Stimulated activated CD8-positive, alpha-beta memory T cell treated with anti-CD3 and anti-CD28 coated beads, Interleukin-12 subunit alpha, Interleukin-12 subunit beta, amount 100 ng/mL, for 24 hours (primary cell): ENCODE measurements at regions not wholly inside any gene's neighbourhood (a gene's known extent, or its start where the extent isn't known, plus 50 kb on each side); places are given as distances from the start of the nearest gene placed in this dataset.
A peak's percentile ranks its signal among the peaks of the same experiment; 100 is the strongest.

Experiments
- DNase-seq: peaks from one replicate; pipeline ENCODE4 v3.0.0-alpha.2; 2020; ENCODE audit errors: extremely low read depth

DNA sequence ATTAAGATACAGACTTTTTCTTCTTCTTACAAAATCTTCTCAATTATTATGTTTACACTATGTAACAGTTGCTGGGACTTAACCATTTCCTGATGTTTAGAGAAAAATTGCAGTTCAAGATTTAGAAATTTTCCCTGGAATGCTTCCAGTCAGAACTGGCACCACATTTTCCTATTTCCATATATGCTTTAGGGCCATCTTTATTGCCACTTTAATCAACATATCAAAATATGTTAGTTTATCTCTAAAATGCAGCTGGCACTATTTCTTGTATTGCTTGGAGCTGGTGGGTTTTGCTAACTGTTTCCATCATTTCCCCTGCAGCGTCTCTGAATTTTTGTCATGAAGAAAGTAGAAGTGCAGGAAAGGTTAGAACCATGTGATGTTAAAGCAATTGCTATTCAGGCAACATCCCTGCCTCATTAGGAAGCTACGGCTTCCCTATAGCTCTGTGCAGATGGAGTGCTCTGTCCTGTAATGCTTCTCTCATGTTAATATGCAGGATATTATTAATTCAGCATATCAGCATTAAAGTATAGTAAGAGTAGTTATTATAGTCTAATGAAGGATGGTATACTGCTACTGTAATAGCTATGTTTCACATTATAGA is 269.1 kb downstream of the MTRR start:
- DNase-seq, result no peak

DNA sequence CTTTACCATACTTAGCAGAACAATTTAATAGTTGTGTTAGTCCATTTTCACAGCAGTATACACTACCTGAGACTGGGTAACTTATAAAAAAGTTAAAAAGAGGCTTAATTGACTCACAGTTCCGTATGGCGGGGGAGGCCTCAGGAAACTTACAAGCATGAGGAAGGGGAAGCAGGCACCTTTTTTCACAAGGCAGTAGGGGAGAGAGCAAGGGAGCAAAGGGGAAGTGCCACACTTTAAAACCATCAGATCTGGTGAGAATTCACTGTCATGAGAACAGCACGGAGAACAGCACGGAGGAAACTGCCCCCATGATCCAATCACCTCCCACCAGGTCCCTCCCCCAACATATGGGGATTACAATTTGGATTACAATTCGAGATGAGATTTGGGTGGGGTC is 269.9 kb downstream of the MTRR start:
- DNase-seq, result no peak

DNA sequence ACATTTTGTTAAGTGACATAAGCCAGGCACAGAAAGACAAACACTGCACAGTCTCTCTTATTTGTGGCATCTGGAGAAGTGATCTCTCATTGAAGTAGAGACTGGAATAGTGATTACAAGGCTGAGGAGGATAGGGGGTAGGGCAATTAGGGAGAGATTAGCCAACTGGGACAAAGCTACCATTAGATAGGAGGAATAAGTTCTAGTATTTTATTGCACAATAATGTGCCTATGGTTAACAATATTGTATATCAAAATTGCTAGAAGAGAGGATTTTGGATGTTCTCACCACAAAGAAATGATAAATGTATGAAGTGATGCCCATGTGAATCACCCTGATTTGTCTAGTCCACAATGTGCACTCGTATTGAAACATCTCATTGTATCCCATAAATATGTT is 281.8 kb downstream of the MTRR start:
- DNase-seq, result no peak

- DNase-seq, result no peak
Observed at GRCh38 chr5:8156706-8157105, 287.8 kb downstream of the MTRR start.

GRCh38 chr5:8157320-8157822 is 288.4 kb downstream of the MTRR start:
- DNase-seq, result no peak

GRCh38 chr5:8176101-8176693 is 307.2 kb downstream of the MTRR start:
- no peak for DNase-seq

DNA sequence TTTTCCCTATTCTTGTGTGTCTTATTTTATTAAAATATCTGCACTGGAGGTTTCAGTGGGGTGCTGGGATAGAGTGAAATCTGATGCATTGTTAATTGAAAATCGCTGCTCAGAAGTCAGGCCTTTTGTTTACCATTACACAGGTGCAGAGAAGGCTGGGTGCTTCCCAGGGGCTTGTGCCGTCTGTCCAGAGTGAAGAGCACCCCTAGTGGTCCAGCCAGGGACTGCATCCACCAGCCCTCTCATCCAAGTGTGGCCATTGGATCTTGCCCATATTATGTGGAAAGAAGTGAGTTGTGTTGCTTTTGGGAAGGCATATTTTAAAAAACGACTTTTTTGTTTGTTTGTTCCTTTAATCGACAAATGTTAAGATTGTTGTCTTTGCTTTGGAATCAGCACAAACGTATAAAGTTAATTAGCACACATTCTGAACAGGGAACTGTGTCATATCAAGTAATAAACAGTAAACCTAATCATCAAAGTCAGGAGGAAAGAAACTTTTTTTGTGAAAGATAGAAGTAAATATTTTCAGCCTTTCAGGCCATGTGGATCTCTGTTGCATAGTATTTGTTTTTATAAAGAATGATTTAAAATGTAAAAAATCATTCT is 315.6 kb downstream of the MTRR start:
- peak; percentile 0 for DNase-seq

- no peak for DNase-seq
Observed at GRCh38 chr5:8185852-8186251, 316.9 kb downstream of the MTRR start.

DNA sequence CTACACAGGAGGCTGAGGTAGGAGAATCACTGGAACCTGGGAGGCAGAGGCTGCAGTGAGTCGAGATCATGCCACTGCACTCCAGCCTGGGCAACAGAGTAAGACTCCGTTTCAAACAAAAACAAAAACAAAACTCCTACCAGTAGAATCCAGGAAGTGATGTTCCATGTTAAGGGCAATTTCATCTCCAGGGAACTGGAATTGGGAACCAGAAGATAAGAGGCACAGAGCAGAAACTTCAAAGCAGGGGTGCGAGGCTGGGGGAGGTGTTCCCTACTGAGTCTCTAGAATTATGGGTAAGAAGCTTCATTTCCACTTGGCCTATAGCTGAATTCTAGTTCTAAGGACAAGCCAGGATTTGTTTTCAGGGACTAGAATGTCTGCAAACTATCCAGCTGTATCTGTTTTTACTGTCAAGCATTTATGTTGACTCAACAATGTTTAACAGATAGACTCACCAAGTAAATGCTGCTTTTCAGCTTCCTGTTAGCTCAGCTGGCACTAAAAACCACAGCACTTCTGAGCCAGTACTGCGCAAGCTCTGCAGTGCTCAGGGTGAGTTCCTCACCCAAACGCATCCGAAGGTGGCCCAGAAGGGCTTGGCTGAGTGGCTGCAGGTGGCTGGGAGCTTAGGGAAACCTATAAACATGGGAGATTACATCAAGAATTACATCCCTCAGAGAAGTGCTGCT is 320.1 kb downstream of the MTRR start:
- no peak for DNase-seq

DNA sequence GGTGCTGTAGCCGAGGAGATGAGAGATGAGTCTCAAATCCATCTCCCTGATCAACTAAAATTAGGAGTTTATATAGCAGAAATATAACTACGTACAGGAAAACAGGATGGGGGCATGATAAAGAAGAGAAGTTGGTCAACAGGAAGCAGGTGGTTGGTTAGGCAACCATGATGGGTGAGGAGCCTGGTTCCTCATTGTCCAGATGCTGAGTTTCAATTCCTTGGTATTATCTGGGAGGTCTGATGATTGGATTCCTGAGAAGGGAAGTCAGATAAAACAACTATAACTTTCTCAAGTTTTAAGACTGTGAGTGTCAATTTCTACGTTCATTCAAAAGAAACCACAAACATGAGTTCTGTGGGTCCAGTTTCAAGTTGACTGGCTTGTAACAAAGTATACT is 323.9 kb downstream of the MTRR start:
- DNase-seq, result no peak

- DNase-seq, result no peak
Observed at GRCh38 chr5:8196061-8196460, 327.1 kb downstream of the MTRR start.

DNA sequence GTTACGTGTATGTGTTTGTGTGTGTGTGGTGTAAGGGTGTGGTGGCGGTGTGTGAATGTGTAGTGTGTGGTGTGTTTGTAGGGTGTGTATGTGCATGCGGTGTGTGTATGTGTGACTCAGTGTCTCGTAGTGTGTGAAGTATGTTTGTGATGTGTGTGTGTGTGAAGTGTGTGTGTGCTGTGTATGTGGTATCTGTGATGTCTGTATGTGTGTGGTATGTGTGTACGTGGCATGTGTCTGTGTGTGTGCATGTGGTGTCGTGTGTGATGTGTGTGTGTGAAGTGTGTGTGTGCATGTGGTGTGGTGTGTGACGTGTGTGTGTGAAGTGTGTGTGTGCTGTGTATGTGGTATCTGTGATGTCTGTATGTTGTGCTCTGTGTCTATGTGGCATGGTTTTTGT is 339.4 kb downstream of the MTRR start:
- no peak for DNase-seq

GRCh38 chr5:8209500-8209899 is 340.6 kb downstream of the MTRR start:
- no peak for DNase-seq

GRCh38 chr5:8213701-8214240 is 344.8 kb downstream of the MTRR start:
- DNase-seq, result no peak

GRCh38 chr5:8216921-8217320 is 348.0 kb downstream of the MTRR start:
- DNase-seq, result no peak

- no peak for DNase-seq
Observed at GRCh38 chr5:8226148-8226547, 357.2 kb downstream of the MTRR start.

DNA sequence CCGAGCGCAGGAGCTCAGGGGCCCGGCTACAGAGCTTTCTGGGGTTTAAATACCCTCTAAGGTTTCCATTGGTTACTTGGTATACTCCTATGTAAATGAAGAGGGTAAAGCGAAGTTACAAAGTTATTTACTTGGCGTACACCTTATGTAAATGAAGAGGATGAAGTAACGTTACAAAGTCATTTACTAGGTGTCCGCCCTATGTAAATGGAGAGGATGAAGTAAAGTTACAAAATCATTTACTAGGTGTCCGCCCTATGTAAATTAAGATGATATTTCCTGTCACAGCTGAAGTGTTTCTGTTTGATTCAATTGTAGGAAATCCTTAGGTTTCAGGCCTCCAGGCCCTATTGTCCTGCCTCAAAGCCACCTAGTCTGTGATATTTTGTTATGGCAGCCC is 358.2 kb downstream of the MTRR start:
- no peak for DNase-seq

- no peak for DNase-seq
Observed at GRCh38 chr5:8229551-8229950, 360.6 kb downstream of the MTRR start.

DNA sequence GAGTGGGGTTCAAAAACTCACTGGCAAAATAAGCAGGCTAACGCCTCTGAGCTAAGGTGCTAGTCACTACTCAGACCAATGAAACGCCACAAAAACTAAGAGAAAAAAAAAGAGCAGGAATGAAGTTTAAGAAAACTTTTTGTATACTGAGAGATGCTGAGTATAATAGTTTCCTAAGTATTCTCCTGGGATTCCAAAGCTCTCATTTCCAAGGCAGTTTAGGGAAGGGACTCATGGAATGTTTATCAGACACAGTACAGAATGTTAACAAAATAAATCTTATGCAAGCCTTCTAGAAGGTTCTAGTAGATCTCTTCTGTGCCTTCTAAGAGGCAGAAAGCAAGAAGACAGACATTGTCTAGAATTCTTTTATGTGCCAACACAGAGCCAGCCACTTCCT is 361.9 kb downstream of the MTRR start:
- no peak for DNase-seq

GRCh38 chr5:8233479-8233878 is 364.5 kb downstream of the MTRR start:
- no peak for DNase-seq

GRCh38 chr5:8234179-8234770 is 365.3 kb downstream of the MTRR start:
- no peak for DNase-seq

DNA sequence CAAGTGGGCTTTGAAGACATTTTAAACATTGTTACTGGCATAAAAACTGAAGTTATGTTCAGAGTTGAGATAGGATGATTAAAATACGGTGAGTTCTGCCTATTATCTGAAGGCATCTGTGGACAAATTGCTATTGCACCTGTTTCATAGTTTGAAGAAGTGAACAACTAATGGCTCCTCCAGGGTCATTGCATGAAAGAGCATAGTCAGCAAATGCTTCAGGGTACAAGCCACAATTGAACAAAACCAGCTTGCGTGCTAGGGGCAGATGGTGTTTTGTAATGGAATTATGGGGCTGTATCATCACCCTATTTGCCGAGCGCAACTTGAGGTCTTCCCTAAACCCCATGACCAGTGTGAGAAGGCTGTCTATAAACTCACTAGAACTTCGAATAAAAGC is 369.1 kb downstream of the MTRR start:
- DNase-seq, result no peak
